ENCODE measurements at regions not wholly inside any gene's neighbourhood (a gene's known extent, or its start where the extent isn't known, plus 50 kb on each side); places are given as distances from the start of the nearest gene placed in this dataset.

DNA sequence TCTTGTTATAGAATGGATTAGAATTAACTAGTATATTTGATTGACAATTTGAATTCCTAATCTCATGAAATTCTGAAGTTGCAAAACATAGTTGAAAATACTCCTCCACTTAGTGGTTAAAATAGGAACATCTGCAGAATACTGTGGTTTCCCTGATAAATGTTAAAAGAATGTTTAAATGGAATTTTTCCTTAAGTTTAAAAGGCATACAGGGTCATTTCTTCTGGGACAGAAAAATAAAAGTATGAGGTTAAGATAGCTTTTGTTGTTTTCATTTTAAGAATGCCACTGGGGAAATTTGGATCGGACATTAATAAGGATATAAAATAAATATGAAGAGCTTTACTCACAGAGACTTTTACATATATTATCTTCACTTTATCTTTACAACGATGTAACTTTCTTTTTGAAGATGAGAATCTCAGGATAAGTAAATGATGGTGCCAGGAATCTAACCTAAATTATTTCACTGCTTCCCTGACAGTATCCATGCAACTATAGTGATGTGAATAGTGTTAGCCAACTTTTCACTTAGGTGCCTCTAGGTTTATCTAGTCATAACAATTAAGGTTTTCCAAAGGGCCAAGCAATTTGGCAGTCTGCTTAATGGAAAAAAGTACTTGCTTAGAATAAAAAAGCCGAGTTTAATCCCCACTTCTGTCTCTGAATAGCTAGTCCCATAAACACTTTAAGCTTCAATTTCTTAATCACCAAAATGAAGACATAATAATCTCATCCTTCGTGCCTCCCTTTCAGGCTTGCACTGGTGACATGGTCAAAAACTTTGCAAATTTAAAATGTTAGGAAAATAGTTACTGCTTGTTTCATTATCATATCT, 151.8 kb upstream of the STK17B start:
- TF ChIP-seq GATA2 (IDR thresholded peaks at IDR 0.05; ENCODE audit: low read depth, low read length): no peak
- no peak for TF ChIP-seq GATA3 (IDR thresholded peaks at IDR 0.05; ENCODE audit: low read depth, low read length)

All from SH-SY5Y (cell line).